ENCODE measurements at regions not wholly inside any gene's neighbourhood (a gene's known extent, or its start where the extent isn't known, plus 50 kb on each side); places are given as distances from the start of the nearest gene placed in this dataset.

GRCh38 chr15:96992817-96993216, 662.3 kb downstream of the NR2F2 start:
- Histone ChIP-seq H3K4me1 (ENCODE audit: control insufficient read depth, insufficient read depth, low read length) (no peaks in the 10 kb centered on the region), H3K36me3 (ENCODE audit: control insufficient read depth, insufficient read depth, low read length) (no peaks in the 10 kb centered on the region), H3K27ac (ENCODE audit: insufficient read depth, low read depth, low read length, poor library complexity, severe bottlenecking) (no peak overlapping the region), H3K9me3 (ENCODE audit: control insufficient read depth, low read length) (no peaks in the 10 kb centered on the region), H3K27me3 (ENCODE audit: control insufficient read depth, insufficient read depth, low read length, poor library complexity, severe bottlenecking) (no peaks in the 10 kb centered on the region), H3K4me3 (ENCODE audit: insufficient read depth, low read depth, low read length) (no peak overlapping the region)
- whole genome bisulfite sequencing, 2 experiments, result 92 to 96% methylated on average over 5 of the region's 5 CpGs

GRCh38 chr15:96997538-96997937, 667.0 kb downstream of the NR2F2 start:
- no peaks in the 10 kb centered on the region for H3K4me1 ChIP-seq (ENCODE audit: control insufficient read depth, insufficient read depth, low read length)

GRCh38 chr15:97009031-97009431, 678.5 kb downstream of the NR2F2 start:
- no peak overlapping the region for H3K27ac ChIP-seq (ENCODE audit: insufficient read depth, low read depth, low read length, poor library complexity, severe bottlenecking)
- H3K4me3 ChIP-seq (ENCODE audit: insufficient read depth, low read depth, low read length), result no peak overlapping the region
- no peaks in the 10 kb centered on the region for H3K27me3 ChIP-seq (ENCODE audit: control insufficient read depth, insufficient read depth, low read length, poor library complexity, severe bottlenecking)
- H3K36me3 ChIP-seq (ENCODE audit: control insufficient read depth, insufficient read depth, low read length), result no peaks in the 10 kb centered on the region
- 88% methylated on average over 6 of the region's 6 CpGs for WGBS, 2 experiments
- no peaks in the 10 kb centered on the region for H3K4me1 ChIP-seq (ENCODE audit: control insufficient read depth, insufficient read depth, low read length)
- no peaks in the 10 kb centered on the region for H3K9me3 ChIP-seq (ENCODE audit: control insufficient read depth, low read length)

More at GRCh38 chr15:96997538-96997937, 667.0 kb downstream of the NR2F2 start:
- Histone ChIP-seq H3K4me3 (ENCODE audit: insufficient read depth, low read depth, low read length) (no peak overlapping the region), H3K9me3 (ENCODE audit: control insufficient read depth, low read length) (no peaks in the 10 kb centered on the region), H3K36me3 (ENCODE audit: control insufficient read depth, insufficient read depth, low read length) (no peaks in the 10 kb centered on the region), H3K27me3 (ENCODE audit: control insufficient read depth, insufficient read depth, low read length, poor library complexity, severe bottlenecking) (no peaks in the 10 kb centered on the region), H3K27ac (ENCODE audit: insufficient read depth, low read depth, low read length, poor library complexity, severe bottlenecking) (no peak overlapping the region)
- WGBS, 2 experiments, result 95% methylated on average over 2 of the region's 3 CpGs

- no peak overlapping the region for H3K4me3 ChIP-seq (ENCODE audit: insufficient read depth, low read depth, low read length)
- no peaks in the 10 kb centered on the region for H3K4me1 ChIP-seq (ENCODE audit: control insufficient read depth, insufficient read depth, low read length)
- no peaks in the 10 kb centered on the region for H3K9me3 ChIP-seq (ENCODE audit: control insufficient read depth, low read length)
- no peak overlapping the region for H3K27ac ChIP-seq (ENCODE audit: insufficient read depth, low read depth, low read length, poor library complexity, severe bottlenecking)
- WGBS, 2 experiments, result 87 to 96% methylated on average over 6 of the region's 6 CpGs
- H3K36me3 ChIP-seq (ENCODE audit: control insufficient read depth, insufficient read depth, low read length), result no peaks in the 10 kb centered on the region
- H3K27me3 ChIP-seq (ENCODE audit: control insufficient read depth, insufficient read depth, low read length, poor library complexity, severe bottlenecking), result no peaks in the 10 kb centered on the region
These were observed 682.5 kb downstream of the NR2F2 start for GRCh38 chr15:97012986-97013385.

- H3K9me3 ChIP-seq (ENCODE audit: control insufficient read depth, low read length), result no peaks in the 10 kb centered on the region
- H3K27ac ChIP-seq (ENCODE audit: insufficient read depth, low read depth, low read length, poor library complexity, severe bottlenecking), result no peak overlapping the region
- no peaks in the 10 kb centered on the region for H3K36me3 ChIP-seq (ENCODE audit: control insufficient read depth, insufficient read depth, low read length)
- WGBS, 2 experiments, result 93 to 100% methylated on average over 1 of the region's 1 CpG
- H3K27me3 ChIP-seq (ENCODE audit: control insufficient read depth, insufficient read depth, low read length, poor library complexity, severe bottlenecking), result no peaks in the 10 kb centered on the region
- no peaks in the 10 kb centered on the region for H3K4me1 ChIP-seq (ENCODE audit: control insufficient read depth, insufficient read depth, low read length)
- H3K4me3 ChIP-seq (ENCODE audit: insufficient read depth, low read depth, low read length), result no peak overlapping the region
These were observed 683.0 kb downstream of the NR2F2 start for GRCh38 chr15:97013491-97013890.

- WGBS, 2 experiments, result 60 to 100% methylated on average over 1 to 2 of the region's 2 CpGs
- Histone ChIP-seq H3K36me3 (ENCODE audit: control insufficient read depth, insufficient read depth, low read length) (no peaks in the 10 kb centered on the region), H3K4me3 (ENCODE audit: insufficient read depth, low read depth, low read length) (no peak overlapping the region), H3K27ac (ENCODE audit: insufficient read depth, low read depth, low read length, poor library complexity, severe bottlenecking) (no peak overlapping the region), H3K27me3 (ENCODE audit: control insufficient read depth, insufficient read depth, low read length, poor library complexity, severe bottlenecking) (no peaks in the 10 kb centered on the region), H3K9me3 (ENCODE audit: control insufficient read depth, low read length) (no peaks in the 10 kb centered on the region), H3K4me1 (ENCODE audit: control insufficient read depth, insufficient read depth, low read length) (no peaks in the 10 kb centered on the region)
These were observed 683.5 kb downstream of the NR2F2 start for GRCh38 chr15:97014001-97014400.

- WGBS, 2 experiments, result 59 to 71% methylated on average over 1 of the region's 1 CpG
- H3K36me3 ChIP-seq (ENCODE audit: control insufficient read depth, insufficient read depth, low read length), result no peaks in the 10 kb centered on the region
These were observed 693.0 kb downstream of the NR2F2 start for GRCh38 chr15:97023488-97023844.

GRCh38 chr15:97026781-97027180, 696.3 kb downstream of the NR2F2 start:
- H3K27ac ChIP-seq (ENCODE audit: insufficient read depth, low read depth, low read length, poor library complexity, severe bottlenecking), result no peak overlapping the region
- no peaks in the 10 kb centered on the region for H3K4me1 ChIP-seq (ENCODE audit: control insufficient read depth, insufficient read depth, low read length)
- 95% methylated on average over 2 of the region's 2 CpGs for WGBS, 2 experiments
- no peak overlapping the region for H3K4me3 ChIP-seq (ENCODE audit: insufficient read depth, low read depth, low read length)
- H3K36me3 ChIP-seq (ENCODE audit: control insufficient read depth, insufficient read depth, low read length), result no peaks in the 10 kb centered on the region
- H3K9me3 ChIP-seq (ENCODE audit: control insufficient read depth, low read length), result no peaks in the 10 kb centered on the region
- H3K27me3 ChIP-seq (ENCODE audit: control insufficient read depth, insufficient read depth, low read length, poor library complexity, severe bottlenecking), result no peaks in the 10 kb centered on the region

More at GRCh38 chr15:97023488-97023844, 693.0 kb downstream of the NR2F2 start:
- Histone ChIP-seq H3K4me3 (ENCODE audit: insufficient read depth, low read depth, low read length) (no peak overlapping the region), H3K27ac (ENCODE audit: insufficient read depth, low read depth, low read length, poor library complexity, severe bottlenecking) (no peak overlapping the region), H3K4me1 (ENCODE audit: control insufficient read depth, insufficient read depth, low read length) (peaks cover 4% of the 10 kb centered on the region), H3K9me3 (ENCODE audit: control insufficient read depth, low read length) (no peaks in the 10 kb centered on the region), H3K27me3 (ENCODE audit: control insufficient read depth, insufficient read depth, low read length, poor library complexity, severe bottlenecking) (no peaks in the 10 kb centered on the region)

GRCh38 chr15:97027772-97028171, 697.3 kb downstream of the NR2F2 start:
- Histone ChIP-seq H3K27me3 (ENCODE audit: control insufficient read depth, insufficient read depth, low read length, poor library complexity, severe bottlenecking) (no peaks in the 10 kb centered on the region), H3K27ac (ENCODE audit: insufficient read depth, low read depth, low read length, poor library complexity, severe bottlenecking) (no peak overlapping the region)

GRCh38 chr15:97030251-97030650, 699.8 kb downstream of the NR2F2 start:
- Histone ChIP-seq H3K4me3 (ENCODE audit: insufficient read depth, low read depth, low read length) (no peak overlapping the region), H3K27me3 (ENCODE audit: control insufficient read depth, insufficient read depth, low read length, poor library complexity, severe bottlenecking) (no peaks in the 10 kb centered on the region), H3K4me1 (ENCODE audit: control insufficient read depth, insufficient read depth, low read length) (no peaks in the 10 kb centered on the region), H3K9me3 (ENCODE audit: control insufficient read depth, low read length) (no peaks in the 10 kb centered on the region), H3K36me3 (ENCODE audit: control insufficient read depth, insufficient read depth, low read length) (no peaks in the 10 kb centered on the region), H3K27ac (ENCODE audit: insufficient read depth, low read depth, low read length, poor library complexity, severe bottlenecking) (no peak overlapping the region)
- WGBS, 2 experiments, result 91 to 94% methylated on average over 2 of the region's 2 CpGs

More at GRCh38 chr15:97027772-97028171, 697.3 kb downstream of the NR2F2 start:
- 96 to 97% methylated on average over 2 of the region's 2 CpGs for WGBS, 2 experiments
- no peaks in the 10 kb centered on the region for H3K9me3 ChIP-seq (ENCODE audit: control insufficient read depth, low read length)
- no peaks in the 10 kb centered on the region for H3K4me1 ChIP-seq (ENCODE audit: control insufficient read depth, insufficient read depth, low read length)
- H3K36me3 ChIP-seq (ENCODE audit: control insufficient read depth, insufficient read depth, low read length), result no peaks in the 10 kb centered on the region
- no peak overlapping the region for H3K4me3 ChIP-seq (ENCODE audit: insufficient read depth, low read depth, low read length)

GRCh38 chr15:97036301-97036700, 705.8 kb downstream of the NR2F2 start:
- H3K27me3 ChIP-seq (ENCODE audit: control insufficient read depth, insufficient read depth, low read length, poor library complexity, severe bottlenecking), result no peaks in the 10 kb centered on the region
- no peak overlapping the region for H3K27ac ChIP-seq (ENCODE audit: insufficient read depth, low read depth, low read length, poor library complexity, severe bottlenecking)
- no peak overlapping the region for H3K4me3 ChIP-seq (ENCODE audit: insufficient read depth, low read depth, low read length)
- H3K9me3 ChIP-seq (ENCODE audit: control insufficient read depth, low read length), result no peaks in the 10 kb centered on the region
- WGBS, 2 experiments, result 83% methylated on average over 1 to 3 of the region's 3 CpGs
- no peaks in the 10 kb centered on the region for H3K4me1 ChIP-seq (ENCODE audit: control insufficient read depth, insufficient read depth, low read length)
- H3K36me3 ChIP-seq (ENCODE audit: control insufficient read depth, insufficient read depth, low read length), result no peaks in the 10 kb centered on the region
